Upper lobe of left lung (tissue), 4 donors: ENCODE measurements at regions not wholly inside any gene's neighbourhood (a gene's known extent, or its start where the extent isn't known, plus 50 kb on each side); places are given as distances from the start of the nearest gene placed in this dataset.

ENCODE experiments used
- CTCF ChIP-seq, 6 experiments: fragments of 450-650 bp in 4 of 6; fragments of 200-600 bp in 2 of 6; sonication (generic) in 2 of 6; IDR thresholded peaks; one replicate each; pipeline ENCODE4 v1.5.1; 2016 to 2019; ENCODE audit warnings: antibody characterized with exemption in 6 of 6
- POLR2AphosphoS5 ChIP-seq, 2 donors: sonication (generic); formaldehyde crosslinking; IDR thresholded peaks; one replicate each; pipeline ENCODE4 v1.5.1; 2017; ENCODE audit warnings: antibody characterized with exemption in 2 of 2

- TF ChIP-seq CTCF (IDR thresholded peaks at IDR 0.05) (no peak), POLR2AphosphoS5 (IDR thresholded peaks at IDR 0.05) (no peak)
Measured at GRCh38 chr7:20506175-20506574, 109.3 kb upstream of the ABCB5 start.
